DND-41 (cell line): ENCODE measurements at regions not wholly inside any gene's neighbourhood (a gene's known extent, or its start where the extent isn't known, plus 50 kb on each side); places are given as distances from the start of the nearest gene placed in this dataset.

Experiments used
- ATAC-seq: fragments of 200-7000 bp; cut with Tn5 transposase; 3 replicates; pipeline ENCODE4 v1.9.1; 2021; ENCODE audit warnings: low read depth; ENCODE audit not compliant: insufficient read depth
- DNase-seq: peaks from one replicate; pipeline ENCODE4 v3.0.0-alpha.2; 2020
- H2AFZ ChIP-seq: 2 replicates; pipeline ENCODE4 v1.6.0; 2012; ENCODE audit warnings: low read depth, low read length
- H3K27ac ChIP-seq: 2 replicates; pipeline ENCODE4 v1.5.1; 2012; ENCODE audit warnings: low read length, inconsistent platforms
- H3K27me3 ChIP-seq: fragments of 200-600 bp; sonication (generic); 2 replicates; pipeline ENCODE4 v1.6.0; 2012; ENCODE audit warnings: low read length, mild to moderate bottlenecking, inconsistent platforms; ENCODE audit not compliant: insufficient read depth, poor library complexity
- H3K36me3 ChIP-seq: 2 replicates; pipeline ENCODE4 v1.5.1; 2012; ENCODE audit warnings: low read length, inconsistent platforms; ENCODE audit not compliant: insufficient read depth
- H3K4me1 ChIP-seq: 2 replicates; pipeline ENCODE4 v1.5.1; 2012; ENCODE audit warnings: mild to moderate bottlenecking, low read length; ENCODE audit not compliant: insufficient read depth
- H3K4me2 ChIP-seq: 2 replicates; pipeline ENCODE4 v1.6.0; 2012; ENCODE audit warnings: mild to moderate bottlenecking, moderate library complexity, low read length, inconsistent platforms; ENCODE audit not compliant: insufficient read depth
- H3K4me3 ChIP-seq, 2 experiments: fragments of 200-600 bp in 1 of 2; shearing (Covaris generic) in 1 of 2; 2 replicates each; pipeline ENCODE4 v1.5.1; 2012 to 2016; ENCODE audit warnings: inconsistent platforms in 2 of 2, low read length in 2 of 2, mild to moderate bottlenecking in 2 of 2, low read depth in 1 of 2, moderate library complexity in 1 of 2
- H3K79me2 ChIP-seq: 2 replicates; pipeline ENCODE4 v1.6.0; 2012; ENCODE audit warnings: low read length, inconsistent platforms; ENCODE audit not compliant: insufficient read depth
- H3K9ac ChIP-seq: 2 replicates; pipeline ENCODE4 v1.6.0; 2012; ENCODE audit warnings: low read depth, mild to moderate bottlenecking, inconsistent platforms, low read length, moderate library complexity
- H3K9me3 ChIP-seq: 2 replicates; pipeline ENCODE4 v1.5.1; 2012; ENCODE audit warnings: low read length, moderate library complexity, mild to moderate bottlenecking, inconsistent platforms; ENCODE audit not compliant: insufficient read depth, severe bottlenecking
- H4K20me1 ChIP-seq: 2 replicates; pipeline ENCODE4 v1.6.0; 2012; ENCODE audit warnings: low read length; ENCODE audit not compliant: insufficient read depth
- CTCF ChIP-seq: IDR thresholded peaks from 2 replicates; pipeline ENCODE4 v1.5.1; 2012; ENCODE audit warnings: borderline replicate concordance, low read length, moderate library complexity, mild to moderate bottlenecking; ENCODE audit not compliant: poor library complexity, severe bottlenecking; ENCODE audit errors: extremely low read depth
- EZH2 ChIP-seq: IDR thresholded peaks from 3 replicates; pipeline ENCODE4 v1.6.1; 2012; ENCODE audit warnings: borderline replicate concordance, low read depth, mild to moderate bottlenecking, moderate library complexity, low read length, inconsistent platforms; ENCODE audit not compliant: severe bottlenecking

GRCh38 chr14:39568809-39569538 is 136.7 kb upstream of the FBXO33 start:
- no peaks in the 10 kb centered on the region for H4K20me1 ChIP-seq
- no peaks in the 10 kb centered on the region for H3K79me2 ChIP-seq
- H3K4me1 ChIP-seq: no peaks in the 10 kb centered on the region
- H3K9me3 ChIP-seq: no peaks in the 10 kb centered on the region
- H3K36me3 ChIP-seq: no peaks in the 10 kb centered on the region
- no peak overlapping the region for H3K4me3 ChIP-seq
- no peaks in the 10 kb centered on the region for H3K27me3 ChIP-seq
- H3K27ac ChIP-seq: no peak overlapping the region
- no peak for ATAC-seq
- no peak overlapping the region for H2AFZ ChIP-seq
- no peak overlapping the region for H3K9ac ChIP-seq
- DNase-seq: no peak
- no peak overlapping the region for H3K4me2 ChIP-seq
- TF ChIP-seq EZH2 (no peak), CTCF (no peak)

- Histone ChIP-seq H3K9me3 (no peaks in the 10 kb centered on the region), H3K4me2 (no peak overlapping the region), H3K36me3 (no peaks in the 10 kb centered on the region), H3K27ac (no peak overlapping the region), H3K79me2 (no peaks in the 10 kb centered on the region), H4K20me1 (no peaks in the 10 kb centered on the region), H3K27me3 (no peaks in the 10 kb centered on the region), H3K9ac (no peak overlapping the region), H2AFZ (no peak overlapping the region), H3K4me3 (no peak overlapping the region), H3K4me1 (no peaks in the 10 kb centered on the region)
- TF ChIP-seq CTCF (no peak), EZH2 (no peak)
- ATAC-seq: no peak
- no peak for DNase-seq
Measured at GRCh38 chr14:39566795-39567194, 134.6 kb upstream of the FBXO33 start.

- Histone ChIP-seq H3K4me2 (no peak overlapping the region), H3K9ac (no peak overlapping the region), H3K27me3 (no peaks in the 10 kb centered on the region), H2AFZ (no peak overlapping the region), H3K9me3 (peaks cover 5% of the 10 kb centered on the region), H3K27ac (no peak overlapping the region), H3K4me1 (no peaks in the 10 kb centered on the region), H4K20me1 (no peaks in the 10 kb centered on the region), H3K36me3 (no peaks in the 10 kb centered on the region), H3K79me2 (no peaks in the 10 kb centered on the region), H3K4me3 (no peak overlapping the region)
- ATAC-seq (no peak), DNase-seq (no peak)
- no peak for TF ChIP-seq CTCF
- TF ChIP-seq EZH2: no peak
Measured at GRCh38 chr14:39563361-39563760, 131.1 kb upstream of the FBXO33 start.
